Mesendoderm (in vitro differentiated cells): ENCODE measurements at regions not wholly inside any gene's neighbourhood (a gene's known extent, or its start where the extent isn't known, plus 50 kb on each side); places are given as distances from the start of the nearest gene placed in this dataset.

Experiments used
- DNase-seq: peaks from one replicate; pipeline ENCODE4 v3.0.0; 2013
- H2AK5ac ChIP-seq: 2 replicates; pipeline ENCODE4 v1.6.1; 2013; ENCODE audit warnings: low read length, inconsistent platforms
- H2BK120ac ChIP-seq: 2 replicates; pipeline ENCODE4 v1.6.1; 2013; ENCODE audit warnings: low read depth, mild to moderate bottlenecking, low read length, moderate library complexity, mixed read lengths
- H2BK15ac ChIP-seq: replicated peaks from 2 replicates; pipeline ENCODE4 v1.6.1; 2013; ENCODE audit warnings: low read depth, mild to moderate bottlenecking, moderate library complexity
- H2BK5ac ChIP-seq: 2 replicates; pipeline ENCODE4 v1.6.1; 2013; ENCODE audit warnings: low read length, inconsistent platforms
- H3K18ac ChIP-seq: 2 replicates; pipeline ENCODE4 v1.6.1; 2013; ENCODE audit warnings: mild to moderate bottlenecking, low read length, mixed read lengths
- H3K23ac ChIP-seq: one replicate; pipeline ENCODE4 v1.6.1; 2013; ENCODE audit warnings: low read length
- H3K27ac ChIP-seq: 2 replicates; pipeline ENCODE4 v1.5.1; 2013; ENCODE audit warnings: low read depth, mild to moderate bottlenecking, inconsistent platforms, low read length, moderate library complexity
- H3K27me3 ChIP-seq: 2 replicates; pipeline ENCODE4 v1.6.1; 2013; ENCODE audit warnings: low read length, control low read depth, mild to moderate bottlenecking, inconsistent platforms; ENCODE audit not compliant: insufficient read depth, poor library complexity
- H3K36me3 ChIP-seq: 2 replicates; pipeline ENCODE4 v1.6.1; 2013; ENCODE audit warnings: low read length, inconsistent platforms; ENCODE audit not compliant: control insufficient read depth, insufficient read depth
- H3K4ac ChIP-seq: one replicate; pipeline ENCODE4 v1.6.1; 2013; ENCODE audit warnings: low read depth, mild to moderate bottlenecking, low read length, moderate library complexity
- H3K4me1 ChIP-seq: 2 replicates; pipeline ENCODE4 v1.6.1; 2013; ENCODE audit warnings: low read depth, low read length, inconsistent platforms; ENCODE audit not compliant: control insufficient read depth
- H3K4me2 ChIP-seq: 2 replicates; pipeline ENCODE4 v1.6.1; 2013; ENCODE audit warnings: low read length
- H3K4me3 ChIP-seq: 2 replicates; pipeline ENCODE4 v1.5.1; 2013; ENCODE audit warnings: mild to moderate bottlenecking, low read length
- H3K56ac ChIP-seq: one replicate; pipeline ENCODE4 v1.6.1; 2013; ENCODE audit warnings: low read length
- H3K79me1 ChIP-seq: 2 replicates; pipeline ENCODE4 v1.6.1; 2013; ENCODE audit warnings: low read length, inconsistent platforms
- H3K79me2 ChIP-seq: 2 replicates; pipeline ENCODE4 v1.6.1; 2013; ENCODE audit warnings: mild to moderate bottlenecking, low read length; ENCODE audit not compliant: control insufficient read depth, insufficient read depth
- H3K9ac ChIP-seq: 2 replicates; pipeline ENCODE4 v1.6.1; 2013; ENCODE audit warnings: low read length, inconsistent platforms
- H4K5ac ChIP-seq: one replicate; pipeline ENCODE4 v1.6.1; 2013; ENCODE audit warnings: low read length
- H4K8ac ChIP-seq: one replicate; pipeline ENCODE4 v1.6.1; 2013; ENCODE audit warnings: low read depth, mild to moderate bottlenecking, control low read depth, low read length, moderate library complexity
- WGBS: extraction: QIAGEN DNeasy Blood & Tissue Kit; methylation state at CpG from one replicate; pipeline ENCODE4 v1.1.7; 2013; ENCODE audit warnings: low lambda C conversion rate, missing lambda C conversion rate; ENCODE audit not compliant: insufficient coverage; ENCODE audit errors: extremely low coverage; 5-methylcytosine and 5-hydroxymethylcytosine counted together

GRCh38 chr6:150456466-150456865 is 87.7 kb downstream of the IYD start:
- no peak overlapping the region for H2BK120ac ChIP-seq
- no peak overlapping the region for H2BK15ac ChIP-seq
- no peak overlapping the region for H4K8ac ChIP-seq
- no CpG with 5 or more reads among the region's 7 CpGs for WGBS
- no peaks in the 10 kb centered on the region for H3K36me3 ChIP-seq
- no peak overlapping the region for H3K56ac ChIP-seq
- no peak overlapping the region for H3K9ac ChIP-seq
- no peak overlapping the region for H2BK5ac ChIP-seq
- no peaks in the 10 kb centered on the region for H3K27me3 ChIP-seq
- no peak overlapping the region for H4K5ac ChIP-seq
- no peak for DNase-seq
- H3K27ac ChIP-seq, result no peak overlapping the region
- H3K4me1 ChIP-seq, result no peaks in the 10 kb centered on the region
- no peak overlapping the region for H2AK5ac ChIP-seq
- no peak overlapping the region for H3K18ac ChIP-seq
- no peaks in the 10 kb centered on the region for H3K79me1 ChIP-seq
- no peaks in the 10 kb centered on the region for H3K79me2 ChIP-seq
- H3K4me2 ChIP-seq, result no peak overlapping the region
- no peak overlapping the region for H3K4me3 ChIP-seq
- no peak overlapping the region for H3K23ac ChIP-seq
- no peak overlapping the region for H3K4ac ChIP-seq

GRCh38 chr6:150456902-150457643 is 88.3 kb downstream of the IYD start:
- Histone ChIP-seq H3K23ac (no peak overlapping the region), H3K79me2 (no peaks in the 10 kb centered on the region), H3K4ac (no peak overlapping the region), H2AK5ac (no peak overlapping the region), H3K4me1 (no peaks in the 10 kb centered on the region), H3K9ac (no peak overlapping the region), H3K56ac (no peak overlapping the region), H2BK15ac (no peak overlapping the region), H2BK5ac (no peak overlapping the region), H3K36me3 (no peaks in the 10 kb centered on the region), H3K79me1 (no peaks in the 10 kb centered on the region), H3K27me3 (no peaks in the 10 kb centered on the region), H4K8ac (no peak overlapping the region), H4K5ac (no peak overlapping the region), H3K4me2 (no peak overlapping the region), H2BK120ac (no peak overlapping the region), H3K18ac (no peak overlapping the region), H3K27ac (no peak overlapping the region), H3K4me3 (no peak overlapping the region)
- DNase-seq, result no peak
- no CpG with 5 or more reads among the region's 7 CpGs for WGBS

GRCh38 chr6:150458579-150458978 is 89.8 kb downstream of the IYD start:
- Histone ChIP-seq H4K8ac (no peak overlapping the region), H2BK5ac (no peak overlapping the region), H3K27me3 (no peaks in the 10 kb centered on the region), H3K56ac (no peak overlapping the region), H3K18ac (no peak overlapping the region), H2BK120ac (no peak overlapping the region), H3K79me2 (no peaks in the 10 kb centered on the region), H3K36me3 (no peaks in the 10 kb centered on the region), H3K27ac (no peak overlapping the region), H3K23ac (no peak overlapping the region), H2AK5ac (no peak overlapping the region), H3K4me2 (no peak overlapping the region), H4K5ac (no peak overlapping the region), H3K4me3 (no peak overlapping the region), H3K4ac (no peak overlapping the region), H3K4me1 (no peaks in the 10 kb centered on the region), H3K9ac (no peak overlapping the region), H3K79me1 (no peaks in the 10 kb centered on the region), H2BK15ac (no peak overlapping the region)
- WGBS, result no CpG with 5 or more reads among the region's 5 CpGs
- DNase-seq, result no peak

GRCh38 chr6:150463852-150464251 is 95.0 kb downstream of the IYD start:
- Histone ChIP-seq H3K56ac (no peak overlapping the region), H2BK5ac (no peak overlapping the region), H3K36me3 (no peaks in the 10 kb centered on the region), H3K9ac (no peak overlapping the region), H3K4ac (no peak overlapping the region), H3K18ac (no peak overlapping the region), H4K5ac (no peak overlapping the region), H3K4me3 (no peak overlapping the region), H2BK15ac (no peak overlapping the region), H3K23ac (no peak overlapping the region), H3K79me1 (no peaks in the 10 kb centered on the region), H2BK120ac (no peak overlapping the region), H4K8ac (no peak overlapping the region), H3K4me1 (no peaks in the 10 kb centered on the region), H3K27ac (no peak overlapping the region), H3K27me3 (no peaks in the 10 kb centered on the region), H3K4me2 (no peak overlapping the region), H2AK5ac (no peak overlapping the region), H3K79me2 (no peaks in the 10 kb centered on the region)
- no CpG with 5 or more reads among the region's 5 CpGs for WGBS
- DNase-seq, result no peak

GRCh38 chr6:150464966-150465365 is 96.2 kb downstream of the IYD start:
- no peak overlapping the region for H2BK5ac ChIP-seq
- no peak for DNase-seq
- H3K4me2 ChIP-seq, result no peak overlapping the region
- H3K4me1 ChIP-seq, result no peaks in the 10 kb centered on the region
- H3K18ac ChIP-seq, result no peak overlapping the region
- H2BK120ac ChIP-seq, result no peak overlapping the region
- no peak overlapping the region for H3K4me3 ChIP-seq
- no peak overlapping the region for H2BK15ac ChIP-seq
- H4K8ac ChIP-seq, result no peak overlapping the region
- no peak overlapping the region for H3K23ac ChIP-seq
- H2AK5ac ChIP-seq, result no peak overlapping the region
- no peak overlapping the region for H4K5ac ChIP-seq
- no peaks in the 10 kb centered on the region for H3K36me3 ChIP-seq
- H3K4ac ChIP-seq, result no peak overlapping the region
- no peaks in the 10 kb centered on the region for H3K79me1 ChIP-seq
- H3K9ac ChIP-seq, result no peak overlapping the region
- no peak overlapping the region for H3K56ac ChIP-seq
- no CpG with 5 or more reads among the region's 2 CpGs for WGBS
- H3K27me3 ChIP-seq, result no peaks in the 10 kb centered on the region
- no peaks in the 10 kb centered on the region for H3K79me2 ChIP-seq
- H3K27ac ChIP-seq, result no peak overlapping the region

GRCh38 chr6:150465610-150466009 is 96.8 kb downstream of the IYD start:
- Histone ChIP-seq H3K27ac (no peak overlapping the region), H4K8ac (no peak overlapping the region), H3K79me1 (no peaks in the 10 kb centered on the region), H2BK120ac (no peak overlapping the region), H3K4me1 (no peaks in the 10 kb centered on the region), H3K36me3 (no peaks in the 10 kb centered on the region), H3K27me3 (no peaks in the 10 kb centered on the region), H3K4me3 (no peak overlapping the region), H3K56ac (no peak overlapping the region), H2BK5ac (no peak overlapping the region), H3K79me2 (no peaks in the 10 kb centered on the region), H3K4me2 (no peak overlapping the region), H2AK5ac (no peak overlapping the region), H4K5ac (no peak overlapping the region), H3K9ac (no peak overlapping the region), H3K23ac (no peak overlapping the region), H2BK15ac (no peak overlapping the region), H3K4ac (no peak overlapping the region), H3K18ac (no peak overlapping the region)
- WGBS, result no CpG with 5 or more reads among the region's 5 CpGs
- no peak for DNase-seq
